B cell (primary cell): ENCODE measurements at regions not wholly inside any gene's neighbourhood (a gene's known extent, or its start where the extent isn't known, plus 50 kb on each side); places are given as distances from the start of the nearest gene placed in this dataset.

Experiments
- ATAC-seq: fragments of 200-7000 bp; cut with Tn5 transposase; one replicate; pipeline ENCODE4 v1.10.0; 2021; ENCODE audit warnings: low read depth, mild to moderate bottlenecking, moderate number of reproducible peaks, moderate library complexity
- CTCF ChIA-PET: fragments of 350-600 bp; sonication (Branson Sonifier 250); formaldehyde crosslinking; loops from one replicate; lab custom pipeline; 2021; ENCODE audit warnings: antibody characterized with exemption, inconsistent platforms; lab: Charles Lee
- POLR2A ChIA-PET: fragments of 350-600 bp; sonication (Branson Sonifier 250); formaldehyde crosslinking; loops from one replicate; lab custom pipeline; 2021; ENCODE audit warnings: antibody characterized with exemption; lab: Charles Lee
- DNase-seq: peaks from one replicate; pipeline ENCODE4 v3.0.0; 2013
- H2AFZ ChIP-seq: 2 replicates; pipeline ENCODE4 v1.6.1; 2012; ENCODE audit warnings: mild to moderate bottlenecking, low read depth, low read length; ENCODE audit not compliant: insufficient read depth, poor library complexity, severe bottlenecking
- H3K27ac ChIP-seq, 2 donors: 1 replicate in 1 of 2; 2 replicates in 1 of 2; pipeline ENCODE4 v1.5.1; 2012 to 2013; ENCODE audit warnings: low read length in 2 of 2, mild to moderate bottlenecking in 2 of 2, moderate library complexity in 1 of 2
- H3K27me3 ChIP-seq, 4 experiments: fragments of 200-600 bp in 1 of 4; sonication (generic) in 1 of 4; replicated peaks in 1 of 4; 1 replicate in 2 of 4; 2 replicates in 2 of 4; pipeline versions ENCODE4 v1.6.1 to v1.7.0; 2013 to 2016; ENCODE audit warnings: low read length in 3 of 4, mild to moderate bottlenecking in 2 of 4, mixed read lengths in 1 of 4, moderate library complexity in 1 of 4; ENCODE audit not compliant: insufficient read depth in 4 of 4, control insufficient read depth in 3 of 4; ENCODE audit errors: control extremely low read depth in 1 of 4
- H3K36me3 ChIP-seq, 2 experiments: replicated peaks in 1 of 2; 1 replicate in 1 of 2; 2 replicates in 1 of 2; pipeline versions ENCODE4 v1.6.1 to v1.7.1; 2013; ENCODE audit warnings: low read length in 1 of 2; ENCODE audit not compliant: insufficient read depth in 2 of 2, control insufficient read depth in 1 of 2; ENCODE audit errors: control extremely low read depth in 1 of 2, extremely low read depth in 1 of 2
- H3K4me1 ChIP-seq, 2 donors: fragments of 200-600 bp in 1 of 2; sonication (generic) in 1 of 2; 1 replicate in 1 of 2; 2 replicates in 1 of 2; pipeline versions ENCODE4 v1.5.1 to v1.6.1; 2013 to 2017; ENCODE audit warnings: low read length in 2 of 2; ENCODE audit not compliant: control insufficient read depth in 2 of 2, insufficient read depth in 2 of 2
- H3K4me2 ChIP-seq: replicated peaks from 2 replicates; pipeline ENCODE3; 2012; ENCODE audit warnings: mild to moderate bottlenecking, low read depth, low read length; ENCODE audit not compliant: poor library complexity, severe bottlenecking
- H3K4me3 ChIP-seq, 5 experiments: fragments of 200-600 bp in 1 of 5; sonication (generic) in 1 of 5; 1 replicate in 3 of 5; 2 replicates in 2 of 5; pipeline versions ENCODE4 v1.5.1 to v1.7.0; 2011 to 2016; ENCODE audit warnings: low read length in 4 of 5, mild to moderate bottlenecking in 4 of 5, low read depth in 2 of 5, control low read depth in 1 of 5, moderate library complexity in 1 of 5; ENCODE audit not compliant: insufficient read depth in 1 of 5; ENCODE audit errors: control extremely low read depth in 1 of 5, extremely low read depth in 1 of 5
- H3K79me2 ChIP-seq: fragments of 200-600 bp; sonication (generic); one replicate; pipeline ENCODE4 v1.6.0; 2016; ENCODE audit warnings: low read length; ENCODE audit not compliant: control insufficient read depth, insufficient read depth
- H3K9ac ChIP-seq: fragments of 200-600 bp; sonication (generic); 2 replicates; pipeline ENCODE4 v1.6.1; 2017; ENCODE audit warnings: mild to moderate bottlenecking, low read length, moderate library complexity
- H3K9me3 ChIP-seq, 3 donors: one replicate each; pipeline versions ENCODE4 v1.6.1 to v1.7.1; 2013; ENCODE audit warnings: low read length in 2 of 3; ENCODE audit not compliant: control insufficient read depth in 2 of 3, insufficient read depth in 1 of 3; ENCODE audit errors: control extremely low read depth in 1 of 3
- H4K20me1 ChIP-seq: 2 replicates; pipeline ENCODE4 v1.6.0; 2012; ENCODE audit warnings: mild to moderate bottlenecking, low read length; ENCODE audit not compliant: insufficient read depth, control insufficient read depth, poor library complexity, severe bottlenecking
- H3K27ac Mint-ChIP-seq: one replicate; pipeline ENCODE4 v1.8.0; 2021; ENCODE audit warnings: mixed read lengths
- H3K27me3 Mint-ChIP-seq: one replicate; pipeline ENCODE4 v1.8.0; 2021; ENCODE audit warnings: mixed read lengths
- H3K4me1 Mint-ChIP-seq: one replicate; pipeline ENCODE4 v1.8.0; 2021; ENCODE audit warnings: mixed read lengths
- H3K4me3 Mint-ChIP-seq: one replicate; pipeline ENCODE4 v1.8.0; 2021; ENCODE audit warnings: mixed read lengths
- H3K9me3 Mint-ChIP-seq: one replicate; pipeline ENCODE4 v1.8.0; 2022; ENCODE audit warnings: mixed read lengths; ENCODE audit not compliant: insufficient read depth
- CTCF ChIP-seq: fragments of 200-600 bp; IDR thresholded peaks from one replicate; pipeline ENCODE4 v1.8.0; 2022; ENCODE audit warnings: antibody characterized with exemption, mild to moderate bottlenecking
- EZH2 ChIP-seq: IDR thresholded peaks from 2 replicates; pipeline ENCODE4 v1.6.1; 2012; ENCODE audit warnings: borderline replicate concordance, low read depth, mild to moderate bottlenecking, moderate library complexity, low read length; ENCODE audit not compliant: insufficient read depth, poor library complexity, severe bottlenecking
- WGBS: methylation state at CpG from one replicate; pipeline ENCODE4 v1.1.5; 2013; ENCODE audit warnings: missing lambda C conversion rate; ENCODE audit not compliant: insufficient coverage; 5-methylcytosine and 5-hydroxymethylcytosine counted together
- intact Hi-C: fragments of 100-400 bp; cut with micrococcal nuclease; formaldehyde crosslinking; loops from one replicate; pipeline ENCODE4 v1.10.0; 2022

DNA sequence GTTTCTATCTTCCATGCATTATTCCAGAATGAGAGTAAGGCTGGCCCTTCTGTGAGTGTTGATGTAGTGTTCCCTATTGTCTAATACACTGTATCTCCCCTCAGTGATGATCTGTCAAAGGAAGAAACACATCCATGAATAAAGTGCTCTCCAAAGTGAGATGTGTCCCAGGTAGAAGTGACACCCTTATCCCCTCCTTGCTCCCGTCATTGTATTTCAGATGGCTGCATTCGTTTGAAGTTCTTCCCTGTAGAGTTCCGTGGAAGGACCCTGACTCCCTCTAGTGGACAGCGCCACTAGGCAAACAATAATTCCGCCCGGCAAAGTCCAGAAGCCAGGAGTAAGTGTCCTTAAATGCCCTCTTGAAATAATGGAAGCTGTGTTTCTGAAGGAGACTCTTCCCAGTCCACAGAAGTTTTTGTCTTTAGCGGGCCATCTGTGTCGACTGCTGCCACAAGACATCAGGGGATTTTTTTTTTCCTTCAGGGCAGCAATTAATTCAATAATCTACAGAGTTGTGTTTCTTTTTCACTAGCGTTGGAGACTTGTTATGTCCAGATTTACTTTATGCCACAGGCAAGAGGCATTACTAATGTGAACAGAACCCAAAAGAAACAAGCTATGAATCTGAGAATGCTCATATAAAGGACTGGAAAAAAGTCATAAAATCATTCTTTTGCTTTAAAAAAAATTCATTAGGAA is 64.6 kb downstream of the THNSL1 start:
- Histone ChIP-seq H3K4me2 (no peak overlapping the region), H3K9me3 (no peaks in the 10 kb centered on the region), H3K79me2 (no peaks in the 10 kb centered on the region), H2AFZ (peak overlapping the region; percentile 18), H3K27ac (no peak overlapping the region), H3K9ac (no peak overlapping the region), H3K27me3 (no peaks in the 10 kb centered on the region), H3K4me1 (peaks cover 0 to 3% of the 10 kb centered on the region in 2 donors), H3K4me3 (no peak overlapping the region), H3K36me3 (no peaks in the 10 kb centered on the region), H4K20me1 (no peaks in the 10 kb centered on the region)
- Mint-ChIP-seq H3K27me3 (peaks cover 15% of the 10 kb centered on the region), H3K4me1 (no peaks in the 10 kb centered on the region), H3K4me3 (no peak overlapping the region), H3K27ac (no peak overlapping the region), H3K9me3 (no peaks in the 10 kb centered on the region)
- TF ChIP-seq CTCF (peak; percentile 79), EZH2 (no peak)
- ChIA-PET POLR2A (no interaction called here), CTCF (interaction anchor here (0.6 to 6.0 kb wide), 18 partner anchors 9 to 465 kb away, joined by 3 to 85 read pairs (median 4); no protein-coding TSS in a partner anchor)
- ATAC-seq (no peak), DNase-seq (peak; percentile 59)
- 14% methylated on average over 6 of the region's 9 CpGs for WGBS
- intact Hi-C loops: loop anchor here (1.0 to 10.0 kb wide), 3 partner anchors 356 to 464 kb away; partner anchors contain the start of gene ARHGAP21
